HG02763 (cell line): ENCODE measurements at regions not wholly inside any gene's neighbourhood (a gene's known extent, or its start where the extent isn't known, plus 50 kb on each side); places are given as distances from the start of the nearest gene placed in this dataset.

Experiments used
- ATAC-seq: cut with Tn5 transposase; IDR thresholded peaks from one replicate; pipeline ENCODE4 v1.9.1; 2021; ENCODE audit warnings: mild to moderate bottlenecking, moderate library complexity; ENCODE audit not compliant: unreplicated experiment

GRCh38 chr2:60003076-60003475 is 550.4 kb downstream of the BCL11A start:
- ATAC-seq, result no peak

- no peak for ATAC-seq
Observed at GRCh38 chr2:60002183-60002867, 551.1 kb downstream of the BCL11A start.

GRCh38 chr2:60000686-60001085 is 552.8 kb downstream of the BCL11A start:
- ATAC-seq, result no peak

- ATAC-seq, result no peak
Observed at GRCh38 chr2:59998324-59998723, 555.1 kb downstream of the BCL11A start.

- ATAC-seq, result no peak
Observed at GRCh38 chr2:59997371-59997770, 556.1 kb downstream of the BCL11A start.

- no peak for ATAC-seq
Observed at GRCh38 chr2:59996855-59997254, 556.6 kb downstream of the BCL11A start.

GRCh38 chr2:59993726-59994125 is 559.7 kb downstream of the BCL11A start:
- ATAC-seq, result no peak

- no peak for ATAC-seq
Observed at GRCh38 chr2:59988341-59988740, 565.1 kb downstream of the BCL11A start.

- no peak for ATAC-seq
Observed at GRCh38 chr2:59986511-59986910, 566.9 kb downstream of the BCL11A start.

GRCh38 chr2:59985923-59986322 is 567.5 kb downstream of the BCL11A start:
- no peak for ATAC-seq

GRCh38 chr2:59974051-59974766 is 579.2 kb downstream of the BCL11A start:
- ATAC-seq, result no peak

- ATAC-seq, result no peak
Observed at GRCh38 chr2:59969161-59969560, 584.3 kb downstream of the BCL11A start.

GRCh38 chr2:59968441-59968840 is 585.0 kb downstream of the BCL11A start:
- no peak for ATAC-seq

GRCh38 chr2:59967691-59968090 is 585.8 kb downstream of the BCL11A start:
- no peak for ATAC-seq

GRCh38 chr2:59963157-59963556 is 590.3 kb downstream of the BCL11A start:
- no peak for ATAC-seq

GRCh38 chr2:59961746-59962145 is 591.7 kb downstream of the BCL11A start:
- no peak for ATAC-seq

GRCh38 chr2:59959944-59960343 is 593.5 kb downstream of the BCL11A start:
- ATAC-seq, result no peak

GRCh38 chr2:59957504-59957903 is 596.0 kb downstream of the BCL11A start:
- ATAC-seq, result no peak

- ATAC-seq, result no peak
Observed at GRCh38 chr2:59956981-59957380, 596.5 kb downstream of the BCL11A start.

- no peak for ATAC-seq
Observed at GRCh38 chr2:59947917-59948541, 605.4 kb downstream of the BCL11A start.

GRCh38 chr2:59947209-59947608 is 606.2 kb downstream of the BCL11A start:
- ATAC-seq, result no peak

GRCh38 chr2:59939236-59939635 is 614.2 kb downstream of the BCL11A start:
- ATAC-seq, result no peak
